A549 (cell line): ENCODE measurements at regions not wholly inside any gene's neighbourhood (a gene's known extent, or its start where the extent isn't known, plus 50 kb on each side); places are given as distances from the start of the nearest gene placed in this dataset.

Source experiments
- CEBPB ChIP-seq, 2 experiments: fragments of >200 bp in 1 of 2; sonication (Bioruptor Twin) in 1 of 2; formaldehyde crosslinking in 1 of 2; IDR thresholded peaks; 2 replicates each; pipeline ENCODE4 v1.6.1; 2012 to 2016
- CHD4 ChIP-seq: fragments of 200-600 bp; sonication (generic); IDR thresholded peaks from 2 replicates; pipeline ENCODE4 v1.6.1; 2016; ENCODE audit warnings: antibody characterized with exemption, mild to moderate bottlenecking, borderline replicate concordance
- EP300 ChIP-seq, 2 experiments: fragments of >200 bp; sonication (Bioruptor Twin); formaldehyde crosslinking; IDR thresholded peaks; 2 replicates in 1 of 2; 3 replicates in 1 of 2; pipeline ENCODE4 v1.6.1; 2016 to 2017
- MYC ChIP-seq: IDR thresholded peaks from 2 replicates; pipeline ENCODE4 v1.6.1; 2012; ENCODE audit warnings: mild to moderate bottlenecking, inconsistent platforms, low read length, improper control_type of control experiment, borderline replicate concordance
- PBX3 ChIP-seq: IDR thresholded peaks from 2 replicates; pipeline ENCODE4 v1.6.1; 2012
- PHF8 ChIP-seq: fragments of 200-600 bp; sonication (generic); IDR thresholded peaks from 2 replicates; pipeline ENCODE4 v1.6.1; 2016; ENCODE audit warnings: low read depth, mild to moderate bottlenecking, antibody characterized with exemption, moderate library complexity, borderline replicate concordance
- POLR2A ChIP-seq: IDR thresholded peaks from 2 replicates; pipeline ENCODE4 v1.6.1; 2012; ENCODE audit warnings: mild to moderate bottlenecking, low read length
- RAD21 ChIP-seq, 2 experiments: fragments of >200 bp in 1 of 2; sonication (Bioruptor Twin) in 1 of 2; formaldehyde crosslinking in 1 of 2; IDR thresholded peaks in 1 of 2; conservative IDR thresholded peaks in 1 of 2; 2 replicates in 1 of 2; 3 replicates in 1 of 2; pipeline ENCODE4 v1.6.1; 2012 to 2018; ENCODE audit warnings: inconsistent platforms in 1 of 2
- TP53 ChIP-seq: fragments of 250-450 bp; sonication (Bioruptor Pico); IDR thresholded peaks from 2 replicates; pipeline ENCODE4 v1.5.0; 2021; ENCODE audit warnings: mild to moderate bottlenecking, moderate library complexity
- TF ChIP-seq, protein P1 (sequence below): fragments of >200 bp; sonication (Bioruptor Twin); formaldehyde crosslinking; IDR thresholded peaks from 3 replicates; pipeline ENCODE4 v1.5.1; 2016

DNA sequence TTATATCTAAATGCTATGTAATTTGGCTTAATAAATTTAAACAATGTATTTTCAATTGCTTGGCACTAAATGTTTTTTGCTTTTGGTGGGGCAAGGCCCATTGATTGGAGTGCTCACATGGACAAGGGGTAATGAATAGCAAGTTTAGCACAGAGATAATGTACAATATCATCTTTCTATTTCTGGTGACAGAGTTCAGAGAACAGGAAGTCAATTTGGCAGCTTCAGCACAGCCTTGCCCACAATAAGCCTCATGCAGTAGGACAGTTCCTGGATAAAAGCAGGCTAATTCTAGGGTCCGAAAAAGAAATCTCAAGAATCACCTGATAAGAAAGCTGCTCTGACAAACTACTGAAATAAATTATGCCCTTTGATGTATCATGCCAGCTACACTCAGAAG is 443.9 kb upstream of the FSHR start:
- no peak for TF ChIP-seq MYC
- TF ChIP-seq, protein P1, sequence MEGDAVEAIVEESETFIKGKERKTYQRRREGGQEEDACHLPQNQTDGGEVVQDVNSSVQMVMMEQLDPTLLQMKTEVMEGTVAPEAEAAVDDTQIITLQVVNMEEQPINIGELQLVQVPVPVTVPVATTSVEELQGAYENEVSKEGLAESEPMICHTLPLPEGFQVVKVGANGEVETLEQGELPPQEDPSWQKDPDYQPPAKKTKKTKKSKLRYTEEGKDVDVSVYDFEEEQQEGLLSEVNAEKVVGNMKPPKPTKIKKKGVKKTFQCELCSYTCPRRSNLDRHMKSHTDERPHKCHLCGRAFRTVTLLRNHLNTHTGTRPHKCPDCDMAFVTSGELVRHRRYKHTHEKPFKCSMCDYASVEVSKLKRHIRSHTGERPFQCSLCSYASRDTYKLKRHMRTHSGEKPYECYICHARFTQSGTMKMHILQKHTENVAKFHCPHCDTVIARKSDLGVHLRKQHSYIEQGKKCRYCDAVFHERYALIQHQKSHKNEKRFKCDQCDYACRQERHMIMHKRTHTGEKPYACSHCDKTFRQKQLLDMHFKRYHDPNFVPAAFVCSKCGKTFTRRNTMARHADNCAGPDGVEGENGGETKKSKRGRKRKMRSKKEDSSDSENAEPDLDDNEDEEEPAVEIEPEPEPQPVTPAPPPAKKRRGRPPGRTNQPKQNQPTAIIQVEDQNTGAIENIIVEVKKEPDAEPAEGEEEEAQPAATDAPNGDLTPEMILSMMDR: no peak
- TF ChIP-seq POLR2A: no peak
- TF ChIP-seq RAD21 (conservative IDR thresholded peaks at IDR 0.05 in 1 of 2, IDR thresholded peaks at IDR 0.05 in 1 of 2): no peak
- TF ChIP-seq PHF8: no peak
- TF ChIP-seq PBX3: no peak
- TF ChIP-seq CHD4: no peak
- no peak for TF ChIP-seq CEBPB (IDR thresholded peaks at IDR 0.05)
- no peak for TF ChIP-seq TP53
- TF ChIP-seq EP300 (IDR thresholded peaks at IDR 0.05): no peak
